ENCODE measurements at regions not wholly inside any gene's neighbourhood (a gene's known extent, or its start where the extent isn't known, plus 50 kb on each side); places are given as distances from the start of the nearest gene placed in this dataset.

DNA sequence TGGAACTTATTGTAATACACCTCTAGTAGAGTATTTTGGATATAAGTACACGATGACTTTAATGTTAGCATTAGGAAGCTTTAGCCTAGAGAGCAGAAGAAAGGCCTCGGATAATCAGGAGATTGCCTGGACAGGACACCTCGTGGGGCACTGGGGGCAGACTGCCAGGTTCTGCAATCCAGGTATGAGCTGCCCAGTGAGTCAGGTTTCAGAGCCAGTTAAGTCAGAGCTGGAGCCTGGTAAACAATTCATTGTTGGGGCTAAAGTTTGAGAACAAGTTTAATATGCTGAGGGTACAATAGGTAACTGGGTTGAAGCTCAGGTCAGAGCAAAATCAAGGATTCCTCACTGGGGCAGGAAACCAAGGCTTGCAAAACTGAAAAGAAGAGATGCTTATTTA is 107.4 kb downstream of the RERGL start:
- no peak for TF ChIP-seq CTCF (IDR thresholded peaks at IDR 0.05)
- no peak for TF ChIP-seq POLR2A (IDR thresholded peaks at IDR 0.05)

All from adrenal gland (tissue), 5 donors.